ENCODE measurements at regions not wholly inside any gene's neighbourhood (a gene's known extent, or its start where the extent isn't known, plus 50 kb on each side); places are given as distances from the start of the nearest gene placed in this dataset.
A peak's percentile ranks its signal among the peaks of the same experiment; 100 is the strongest.

DNA sequence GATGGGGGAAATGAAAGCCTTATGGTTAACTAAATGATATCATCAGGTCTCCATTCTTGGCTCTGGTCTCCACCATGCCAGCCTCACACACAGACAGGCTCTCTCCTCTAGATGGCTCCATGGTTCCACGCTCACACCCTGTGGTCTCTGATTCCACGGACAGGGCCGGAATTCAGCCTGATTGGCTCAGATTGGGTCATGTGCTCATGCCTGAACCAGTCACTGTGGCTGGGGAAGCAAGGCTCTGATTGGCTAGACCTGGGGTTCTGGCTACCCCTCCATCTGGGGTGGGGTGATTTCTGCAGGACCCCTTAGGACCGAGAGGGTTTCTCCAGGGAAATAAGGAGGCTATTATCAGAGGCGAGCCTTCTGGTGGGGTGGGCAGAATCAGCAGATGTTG lies 277.0 kb downstream of the PTPRU start:
- peak; percentile 11 for DNase-seq (ENCODE audit: low read depth)

DNA sequence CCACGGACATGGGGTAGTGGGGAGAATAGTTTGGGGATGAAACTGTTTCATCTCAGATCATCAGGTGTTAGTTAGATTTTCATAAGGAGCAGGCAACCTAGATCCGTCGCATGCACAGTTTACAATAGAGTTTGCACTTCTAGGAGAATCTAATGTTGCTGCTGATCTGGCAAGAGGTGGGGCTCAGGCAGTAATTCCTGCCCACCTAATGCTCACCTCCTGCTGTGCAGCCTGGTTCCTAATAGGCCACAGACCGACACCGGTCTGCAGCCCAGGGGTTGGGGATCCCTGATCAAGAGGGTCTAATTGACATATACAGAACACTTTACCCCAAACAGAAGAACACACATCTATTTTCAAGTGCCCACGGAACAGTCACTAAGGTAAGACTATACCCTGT lies 275.1 kb downstream of the PTPRU start:
- no peak for DNase-seq (ENCODE audit: low read depth)

GRCh38 chr1:29508458-29509107 lies 272.3 kb downstream of the PTPRU start:
- DNase-seq (ENCODE audit: low read depth), result no peak

DNA sequence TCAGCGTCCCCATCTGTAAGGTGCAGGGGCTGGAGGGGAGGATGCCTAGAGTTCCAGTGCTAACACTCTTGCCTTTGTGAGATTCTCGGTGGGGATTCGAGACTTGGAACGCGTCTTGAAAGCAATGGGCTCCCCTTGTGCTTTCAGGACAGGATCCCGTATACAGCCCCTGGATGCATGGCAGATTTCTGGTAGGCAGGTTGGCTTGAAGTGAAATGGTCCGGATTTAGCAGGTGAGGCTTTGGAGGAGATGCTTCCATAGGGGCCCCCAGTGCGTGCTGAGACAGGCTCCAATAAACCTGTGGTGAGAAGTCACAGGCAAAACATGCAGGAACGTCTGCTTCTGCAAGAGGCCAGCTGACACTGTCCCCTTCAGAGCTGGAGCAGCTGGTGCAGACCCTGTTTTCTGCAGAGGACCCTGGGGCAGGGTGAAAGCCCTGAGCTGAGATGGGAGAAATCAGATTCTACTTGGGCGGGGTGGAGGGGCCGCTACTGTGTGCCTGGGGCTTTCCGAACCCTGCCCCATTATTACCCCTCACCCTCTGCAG lies 270.4 kb downstream of the PTPRU start:
- no peak for DNase-seq (ENCODE audit: low read depth)

- DNase-seq (ENCODE audit: low read depth), result no peak
These were observed 269.4 kb downstream of the PTPRU start for GRCh38 chr1:29505532-29506220.

DNA sequence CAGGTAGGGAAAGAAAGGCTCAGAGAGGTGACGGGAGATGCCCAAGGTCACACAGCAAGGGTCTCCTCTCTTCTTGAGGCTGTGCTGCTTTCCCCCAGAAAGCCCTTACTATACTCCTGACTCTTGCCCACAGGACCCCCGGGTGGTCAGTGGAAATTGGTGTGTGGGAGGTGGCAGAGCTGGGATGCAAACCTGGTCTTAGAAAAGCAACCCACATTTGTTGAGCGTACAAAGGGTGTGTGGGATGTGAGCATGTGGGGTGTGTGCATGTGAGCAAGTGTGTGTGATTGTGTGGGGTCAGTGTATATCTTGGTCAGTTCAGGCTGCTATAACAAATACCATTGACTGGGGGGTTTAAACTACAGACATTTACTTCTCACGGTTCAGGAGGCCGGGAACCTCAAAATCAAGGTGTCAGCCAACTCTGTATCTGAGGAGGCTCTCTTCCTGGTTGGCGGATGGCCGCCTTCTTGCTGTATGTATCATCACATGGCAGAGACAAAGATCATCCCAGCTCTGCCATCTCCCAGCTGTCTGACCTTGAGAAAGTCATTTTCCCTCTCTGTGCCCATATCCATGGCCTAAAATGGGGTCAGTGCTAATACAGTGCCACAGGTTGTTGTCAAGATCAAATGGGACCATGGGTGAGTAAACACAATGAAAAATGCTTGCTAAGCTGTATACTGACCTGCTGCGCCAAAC lies 268.5 kb downstream of the PTPRU start:
- DNase-seq (ENCODE audit: low read depth), result no peak

GRCh38 chr1:29504196-29504595 lies 267.9 kb downstream of the PTPRU start:
- no peak for DNase-seq (ENCODE audit: low read depth)

DNA sequence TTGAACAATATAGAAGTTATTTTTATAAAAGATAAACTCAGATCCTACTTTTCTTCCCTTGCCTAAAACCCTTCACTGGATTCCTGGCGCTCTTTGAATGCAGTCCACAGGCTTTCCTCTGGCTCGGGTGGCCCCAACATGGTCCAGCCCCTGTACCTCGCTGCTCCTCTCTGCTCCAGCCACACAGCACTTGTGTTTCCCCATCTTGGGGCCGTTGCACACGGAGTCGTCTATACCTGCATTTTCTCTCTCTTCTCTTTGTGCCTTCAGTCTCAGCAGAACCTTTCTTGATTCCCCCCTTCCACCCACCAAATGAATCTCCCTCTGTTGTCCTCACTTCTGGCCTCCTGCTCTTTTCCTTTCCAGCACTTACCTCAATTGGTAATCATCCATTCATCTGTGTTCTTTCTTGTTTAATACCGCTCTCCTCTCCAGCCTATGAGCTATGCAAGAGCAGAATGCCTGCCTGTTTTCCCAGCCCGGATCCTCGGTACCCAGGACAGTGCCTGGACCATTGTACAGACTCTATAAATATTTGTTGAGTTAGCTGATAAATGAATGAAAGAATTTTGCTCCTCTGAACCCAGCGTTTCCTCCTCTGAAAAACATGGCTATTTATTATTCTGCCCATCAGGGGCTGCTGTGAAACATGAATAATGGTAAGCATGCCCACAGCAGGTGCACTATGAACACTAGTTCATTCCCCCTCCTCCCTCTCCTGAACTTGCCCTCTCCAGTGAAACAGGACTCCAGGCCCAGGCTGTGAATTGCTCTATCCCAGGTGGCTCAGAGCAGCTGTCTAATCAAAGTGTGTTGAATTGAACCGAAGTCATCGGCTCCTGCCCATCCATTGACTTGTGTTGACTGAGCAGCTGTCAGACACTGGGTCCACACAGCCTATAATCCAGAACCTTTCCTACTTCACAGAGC lies 266.9 kb downstream of the PTPRU start:
- DNase-seq (ENCODE audit: low read depth), result no peak

DNA sequence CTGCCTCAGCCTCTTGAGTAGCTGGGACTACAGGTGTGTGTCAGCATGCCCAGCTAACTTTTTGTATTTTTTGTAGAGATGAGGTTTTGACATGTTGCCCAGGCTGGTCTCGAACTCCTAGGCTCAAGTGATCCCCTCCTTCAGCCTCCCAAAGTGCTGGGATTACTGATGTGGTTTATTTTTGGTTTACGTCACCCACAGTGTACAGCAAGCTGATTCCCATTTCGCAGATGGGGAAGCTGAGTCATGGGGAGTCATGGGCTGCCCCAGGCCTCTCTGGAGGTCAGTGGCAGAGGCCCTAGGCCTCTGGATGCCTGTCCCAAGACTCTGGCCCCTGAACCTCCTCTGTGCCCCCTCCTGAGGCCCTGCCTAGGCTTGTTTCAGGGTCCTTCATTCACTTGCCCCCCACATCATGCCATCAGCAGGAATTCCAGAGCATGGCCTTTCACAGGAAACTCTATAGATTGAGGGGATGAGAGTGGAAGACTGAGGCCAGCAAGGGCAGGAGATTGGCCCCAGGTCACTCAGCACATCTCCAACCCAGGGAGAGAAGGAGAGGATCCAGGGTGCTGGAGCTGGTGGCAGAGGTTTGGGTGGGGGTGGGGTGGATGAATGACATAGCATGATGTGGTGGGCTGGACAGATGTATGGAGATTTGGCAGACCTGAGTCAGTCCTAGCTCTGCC lies 266.0 kb downstream of the PTPRU start:
- no peak for DNase-seq (ENCODE audit: low read depth)

GRCh38 chr1:29501227-29501976 lies 265.1 kb downstream of the PTPRU start:
- DNase-seq (ENCODE audit: low read depth), result no peak

DNA sequence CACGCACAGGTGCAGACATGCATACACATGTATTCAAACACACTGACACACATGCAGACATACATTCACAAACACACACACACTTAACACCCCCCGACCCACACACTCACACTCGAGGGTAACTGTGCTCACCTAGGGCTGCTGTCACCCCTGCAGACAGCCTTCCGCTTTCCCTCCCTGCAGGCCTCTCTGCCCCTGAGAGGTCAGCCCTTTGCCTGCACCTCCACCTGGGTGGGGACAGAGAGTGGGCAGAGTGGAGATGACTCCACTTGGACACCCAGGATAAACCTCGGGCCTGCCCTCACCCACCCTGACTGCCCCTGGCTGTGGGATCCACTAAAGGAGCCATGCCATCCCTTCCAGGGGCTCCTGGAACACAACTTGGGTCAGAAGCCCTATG lies 264.3 kb downstream of the PTPRU start:
- DNase-seq (ENCODE audit: low read depth), result no peak

DNA sequence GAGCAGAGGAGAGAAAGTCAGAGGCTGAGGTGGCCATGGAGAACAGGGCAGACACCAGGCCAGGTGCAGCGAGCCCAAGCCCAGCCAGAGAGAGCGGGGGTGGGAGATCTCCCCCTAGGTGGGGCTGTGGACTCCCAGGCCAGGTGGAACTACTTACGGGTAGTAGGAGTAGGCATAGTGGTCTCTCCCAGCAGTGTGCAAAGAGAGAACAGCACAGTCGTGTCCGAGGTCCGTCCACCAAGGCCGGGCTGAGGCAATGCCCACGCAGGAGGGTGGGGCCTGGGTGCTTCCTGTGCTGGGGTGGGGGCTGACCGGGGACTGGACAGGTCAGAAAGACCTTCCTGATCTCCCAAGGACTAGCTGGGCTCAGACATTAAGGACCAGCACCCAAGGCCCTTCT lies 263.7 kb downstream of the PTPRU start:
- DNase-seq (ENCODE audit: low read depth), result no peak

DNA sequence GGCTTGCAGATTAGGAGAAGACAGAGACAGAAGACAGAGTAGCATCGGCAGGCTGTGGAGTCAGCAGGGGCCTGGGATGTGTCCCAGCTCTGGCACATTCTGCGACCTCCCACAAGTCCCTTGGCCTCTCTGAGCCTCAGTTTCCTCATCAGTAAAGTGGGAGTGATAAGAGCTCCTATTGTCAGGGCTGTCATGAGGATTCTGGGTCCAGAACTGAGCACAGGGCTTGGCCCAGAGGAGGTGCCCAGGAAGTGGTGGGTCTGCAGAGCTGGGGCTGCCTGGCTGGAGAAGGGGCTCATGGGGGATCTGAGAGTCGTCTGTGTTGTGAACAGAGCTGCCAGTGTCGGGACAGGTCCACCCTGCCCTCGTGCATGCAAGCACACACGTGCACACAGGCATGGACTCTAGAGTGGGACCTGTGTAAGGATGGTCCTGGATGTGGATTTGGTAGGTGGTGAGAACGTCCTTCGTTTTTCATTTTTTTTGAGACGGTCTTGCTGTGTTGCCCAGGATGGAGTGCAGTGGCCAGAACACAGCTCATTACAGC lies 262.9 kb downstream of the PTPRU start:
- DNase-seq (ENCODE audit: low read depth), result no peak

GRCh38 chr1:29498126-29499103 lies 262.1 kb downstream of the PTPRU start:
- DNase-seq (ENCODE audit: low read depth), result no peak

GRCh38 chr1:29497395-29498125 lies 261.2 kb downstream of the PTPRU start:
- no peak for DNase-seq (ENCODE audit: low read depth)

GRCh38 chr1:29496701-29497100 lies 260.4 kb downstream of the PTPRU start:
- no peak for DNase-seq (ENCODE audit: low read depth)

GRCh38 chr1:29490204-29490934 lies 254.0 kb downstream of the PTPRU start:
- DNase-seq (ENCODE audit: low read depth), result no peak

DNA sequence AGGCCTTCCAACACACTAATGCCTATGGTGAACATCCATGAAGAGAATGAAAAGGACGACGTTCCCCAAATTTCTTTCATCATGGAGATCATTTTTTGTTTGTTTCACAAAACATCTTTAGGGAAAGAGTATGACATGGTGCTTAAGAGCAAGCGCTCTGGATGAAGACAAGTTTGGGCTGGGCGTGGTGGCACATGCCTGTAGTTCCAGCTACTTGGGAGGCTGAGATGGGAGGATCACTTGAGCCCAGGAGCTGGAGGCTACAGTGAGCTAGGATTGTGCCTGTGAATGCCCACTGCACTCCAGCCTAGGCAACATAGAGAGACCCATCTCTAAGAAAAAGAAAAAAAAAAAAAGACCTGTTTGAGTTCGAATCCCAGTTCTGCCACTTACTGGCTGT lies 253.1 kb downstream of the PTPRU start:
- DNase-seq (ENCODE audit: low read depth), result no peak
